ENCODE measurements at regions not wholly inside any gene's neighbourhood (a gene's known extent, or its start where the extent isn't known, plus 50 kb on each side); places are given as distances from the start of the nearest gene placed in this dataset.

DNA sequence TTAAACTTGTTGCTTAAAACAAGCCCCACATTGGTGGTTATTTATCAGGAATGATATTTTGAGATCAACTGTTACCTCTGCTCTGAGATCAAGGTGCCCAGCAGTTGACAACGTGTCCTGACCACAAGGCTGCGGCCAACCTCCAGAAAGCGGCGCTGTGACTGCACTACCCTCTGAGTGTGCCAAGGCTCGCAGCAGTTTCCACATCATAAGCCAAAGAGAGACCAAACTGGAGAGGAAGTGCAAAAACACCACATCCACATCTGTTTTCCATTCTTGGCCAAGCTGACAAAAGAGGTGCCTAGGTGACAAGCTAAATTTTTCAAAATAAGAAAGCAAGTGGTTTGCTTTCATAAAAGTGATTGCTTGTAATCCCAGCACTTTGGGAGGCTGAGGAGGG is 410.8 kb upstream of the POU3F3 start:
- H3K4me2 ChIP-seq, result no peak overlapping the region
- ChIA-PET CTCF (no interaction called here), POLR2A (no interaction called here)
- no peak for TF ChIP-seq HOXB5 (CRISPR knock-in tag; IDR thresholded peaks at IDR 0.05)
- TF ChIP-seq CHD4 (IDR thresholded peaks at IDR 0.05; ENCODE audit: borderline replicate concordance), result no peak
- no peak for TF ChIP-seq FOSL2 (IDR thresholded peaks at IDR 0.05)
- TF ChIP-seq FOSL2 (CRISPR knock-in tag; IDR thresholded peaks at IDR 0.05), result no peak
- TF ChIP-seq BHLHE40 (IDR thresholded peaks at IDR 0.05; ENCODE audit: low read depth, low read length), result no peak
- no peak for TF ChIP-seq FOXS1 (CRISPR knock-in tag; IDR thresholded peaks at IDR 0.05)
- TF ChIP-seq ZNF302 (CRISPR knock-in tag; IDR thresholded peaks at IDR 0.05), result no peak
- TF ChIP-seq CBX2 (IDR thresholded peaks at IDR 0.05; ENCODE audit: borderline replicate concordance, low read depth), result no peak
- TF ChIP-seq EP300 (IDR thresholded peaks at IDR 0.05), result no peak
- TF ChIP-seq, protein P1, sequence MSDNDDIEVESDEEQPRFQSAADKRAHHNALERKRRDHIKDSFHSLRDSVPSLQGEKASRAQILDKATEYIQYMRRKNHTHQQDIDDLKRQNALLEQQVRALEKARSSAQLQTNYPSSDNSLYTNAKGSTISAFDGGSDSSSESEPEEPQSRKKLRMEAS (IDR thresholded peaks at IDR 0.05), result no peak
- TF ChIP-seq, protein P2, sequence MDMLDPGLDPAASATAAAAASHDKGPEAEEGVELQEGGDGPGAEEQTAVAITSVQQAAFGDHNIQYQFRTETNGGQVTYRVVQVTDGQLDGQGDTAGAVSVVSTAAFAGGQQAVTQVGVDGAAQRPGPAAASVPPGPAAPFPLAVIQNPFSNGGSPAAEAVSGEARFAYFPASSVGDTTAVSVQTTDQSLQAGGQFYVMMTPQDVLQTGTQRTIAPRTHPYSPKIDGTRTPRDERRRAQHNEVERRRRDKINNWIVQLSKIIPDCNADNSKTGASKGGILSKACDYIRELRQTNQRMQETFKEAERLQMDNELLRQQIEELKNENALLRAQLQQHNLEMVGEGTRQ (IDR thresholded peaks at IDR 0.05), result no peak
- TF ChIP-seq MAFK (IDR thresholded peaks at IDR 0.05; ENCODE audit: partially characterized antibody), result no peak
- TF ChIP-seq CEBPB (IDR thresholded peaks at IDR 0.05), result no peak
- no peak for TF ChIP-seq RCOR1 (IDR thresholded peaks at IDR 0.05; ENCODE audit: low read depth, low read length)
- TF ChIP-seq, protein P3, sequence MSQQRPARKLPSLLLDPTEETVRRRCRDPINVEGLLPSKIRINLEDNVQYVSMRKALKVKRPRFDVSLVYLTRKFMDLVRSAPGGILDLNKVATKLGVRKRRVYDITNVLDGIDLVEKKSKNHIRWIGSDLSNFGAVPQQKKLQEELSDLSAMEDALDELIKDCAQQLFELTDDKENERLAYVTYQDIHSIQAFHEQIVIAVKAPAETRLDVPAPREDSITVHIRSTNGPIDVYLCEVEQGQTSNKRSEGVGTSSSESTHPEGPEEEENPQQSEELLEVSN (IDR thresholded peaks at IDR 0.05; ENCODE audit: borderline replicate concordance, low read depth), result no peak
- TF ChIP-seq SREBF2 (IDR thresholded peaks at IDR 0.05), result no peak
- no peak for TF ChIP-seq FOSB (CRISPR knock-in tag; IDR thresholded peaks at IDR 0.05)
- TF ChIP-seq, protein P4, sequence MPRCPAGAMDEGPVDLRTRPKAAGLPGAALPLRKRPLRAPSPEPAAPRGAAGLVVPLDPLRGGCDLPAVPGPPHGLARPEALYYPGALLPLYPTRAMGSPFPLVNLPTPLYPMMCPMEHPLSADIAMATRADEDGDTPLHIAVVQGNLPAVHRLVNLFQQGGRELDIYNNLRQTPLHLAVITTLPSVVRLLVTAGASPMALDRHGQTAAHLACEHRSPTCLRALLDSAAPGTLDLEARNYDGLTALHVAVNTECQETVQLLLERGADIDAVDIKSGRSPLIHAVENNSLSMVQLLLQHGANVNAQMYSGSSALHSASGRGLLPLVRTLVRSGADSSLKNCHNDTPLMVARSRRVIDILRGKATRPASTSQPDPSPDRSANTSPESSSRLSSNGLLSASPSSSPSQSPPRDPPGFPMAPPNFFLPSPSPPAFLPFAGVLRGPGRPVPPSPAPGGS (IDR thresholded peaks at IDR 0.05), result no peak
- TF ChIP-seq, protein P5, sequence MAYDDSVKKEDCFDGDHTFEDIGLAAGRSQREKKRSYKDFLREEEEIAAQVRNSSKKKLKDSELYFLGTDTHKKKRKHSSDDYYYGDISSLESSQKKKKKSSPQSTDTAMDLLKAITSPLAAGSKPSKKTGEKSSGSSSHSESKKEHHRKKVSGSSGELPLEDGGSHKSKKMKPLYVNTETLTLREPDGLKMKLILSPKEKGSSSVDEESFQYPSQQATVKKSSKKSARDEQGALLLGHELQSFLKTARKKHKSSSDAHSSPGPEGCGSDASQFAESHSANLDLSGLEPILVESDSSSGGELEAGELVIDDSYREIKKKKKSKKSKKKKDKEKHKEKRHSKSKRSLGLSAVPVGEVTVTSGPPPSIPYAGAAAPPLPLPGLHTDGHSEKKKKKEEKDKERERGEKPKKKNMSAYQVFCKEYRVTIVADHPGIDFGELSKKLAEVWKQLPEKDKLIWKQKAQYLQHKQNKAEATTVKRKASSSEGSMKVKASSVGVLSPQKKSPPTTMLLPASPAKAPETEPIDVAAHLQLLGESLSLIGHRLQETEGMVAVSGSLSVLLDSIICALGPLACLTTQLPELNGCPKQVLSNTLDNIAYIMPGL (CRISPR knock-in tag; IDR thresholded peaks at IDR 0.05; ENCODE audit: borderline replicate concordance), result no peak
- TF ChIP-seq, protein P6, sequence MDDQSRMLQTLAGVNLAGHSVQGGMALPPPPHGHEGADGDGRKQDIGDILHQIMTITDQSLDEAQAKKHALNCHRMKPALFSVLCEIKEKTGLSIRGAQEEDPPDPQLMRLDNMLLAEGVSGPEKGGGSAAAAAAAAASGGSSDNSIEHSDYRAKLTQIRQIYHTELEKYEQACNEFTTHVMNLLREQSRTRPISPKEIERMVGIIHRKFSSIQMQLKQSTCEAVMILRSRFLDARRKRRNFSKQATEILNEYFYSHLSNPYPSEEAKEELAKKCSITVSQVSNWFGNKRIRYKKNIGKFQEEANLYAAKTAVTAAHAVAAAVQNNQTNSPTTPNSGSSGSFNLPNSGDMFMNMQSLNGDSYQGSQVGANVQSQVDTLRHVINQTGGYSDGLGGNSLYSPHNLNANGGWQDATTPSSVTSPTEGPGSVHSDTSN (IDR thresholded peaks at IDR 0.05), result no peak
- TF ChIP-seq, protein P7, sequence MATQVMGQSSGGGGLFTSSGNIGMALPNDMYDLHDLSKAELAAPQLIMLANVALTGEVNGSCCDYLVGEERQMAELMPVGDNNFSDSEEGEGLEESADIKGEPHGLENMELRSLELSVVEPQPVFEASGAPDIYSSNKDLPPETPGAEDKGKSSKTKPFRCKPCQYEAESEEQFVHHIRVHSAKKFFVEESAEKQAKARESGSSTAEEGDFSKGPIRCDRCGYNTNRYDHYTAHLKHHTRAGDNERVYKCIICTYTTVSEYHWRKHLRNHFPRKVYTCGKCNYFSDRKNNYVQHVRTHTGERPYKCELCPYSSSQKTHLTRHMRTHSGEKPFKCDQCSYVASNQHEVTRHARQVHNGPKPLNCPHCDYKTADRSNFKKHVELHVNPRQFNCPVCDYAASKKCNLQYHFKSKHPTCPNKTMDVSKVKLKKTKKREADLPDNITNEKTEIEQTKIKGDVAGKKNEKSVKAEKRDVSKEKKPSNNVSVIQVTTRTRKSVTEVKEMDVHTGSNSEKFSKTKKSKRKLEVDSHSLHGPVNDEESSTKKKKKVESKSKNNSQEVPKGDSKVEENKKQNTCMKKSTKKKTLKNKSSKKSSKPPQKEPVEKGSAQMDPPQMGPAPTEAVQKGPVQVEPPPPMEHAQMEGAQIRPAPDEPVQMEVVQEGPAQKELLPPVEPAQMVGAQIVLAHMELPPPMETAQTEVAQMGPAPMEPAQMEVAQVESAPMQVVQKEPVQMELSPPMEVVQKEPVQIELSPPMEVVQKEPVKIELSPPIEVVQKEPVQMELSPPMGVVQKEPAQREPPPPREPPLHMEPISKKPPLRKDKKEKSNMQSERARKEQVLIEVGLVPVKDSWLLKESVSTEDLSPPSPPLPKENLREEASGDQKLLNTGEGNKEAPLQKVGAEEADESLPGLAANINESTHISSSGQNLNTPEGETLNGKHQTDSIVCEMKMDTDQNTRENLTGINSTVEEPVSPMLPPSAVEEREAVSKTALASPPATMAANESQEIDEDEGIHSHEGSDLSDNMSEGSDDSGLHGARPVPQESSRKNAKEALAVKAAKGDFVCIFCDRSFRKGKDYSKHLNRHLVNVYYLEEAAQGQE (IDR thresholded peaks at IDR 0.05), result no peak
- no peak for ATAC-seq
- no peak overlapping the region for H3K27ac ChIP-seq
- FAIRE-seq, result no peak
- WGBS (ENCODE audit: missing lambda C conversion rate), result 54% methylated on average over 5 of the region's 5 CpGs
- H3K4me3 ChIP-seq, result no peak overlapping the region
- H3K9me3 ChIP-seq, result no peaks in the 10 kb centered on the region; the same call in 2 of the 3 replicates
- DNase-seq (ENCODE audit: low read depth in 1 of 2, low spot score in 1 of 2), result no peak
- no peaks in the 10 kb centered on the region for H3K4me1 ChIP-seq
